Natural killer cell (primary cell): ENCODE measurements at regions not wholly inside any gene's neighbourhood (a gene's known extent, or its start where the extent isn't known, plus 50 kb on each side); places are given as distances from the start of the nearest gene placed in this dataset.

Experiments
- ATAC-seq, 3 donors: fragments of 150-1000 bp in 2 of 3; fragments of 200-7000 bp in 1 of 3; cut with Tn5 transposase; 1 replicate in 1 of 3; 2 replicates in 2 of 3; pipeline ENCODE4 v1.10.0; 2021; ENCODE audit warnings: mild to moderate bottlenecking in 2 of 3, moderate library complexity in 2 of 3
- DNase-seq, 2 donors: peaks; one replicate each; pipeline versions ENCODE4 v3.0.0 to v3.0.0-alpha.2; 2013 to 2021; ENCODE audit warnings: mixed read lengths in 1 of 2
- H3K27ac ChIP-seq: one replicate; pipeline ENCODE4 v1.5.1; 2013; ENCODE audit warnings: mild to moderate bottlenecking, low read length
- H3K27me3 ChIP-seq: one replicate; pipeline ENCODE4 v1.6.1; 2013; ENCODE audit warnings: low read length; ENCODE audit not compliant: control insufficient read depth, insufficient read depth
- H3K36me3 ChIP-seq: one replicate; pipeline ENCODE4 v1.6.1; 2013; ENCODE audit warnings: low read length; ENCODE audit not compliant: control insufficient read depth, insufficient read depth
- H3K4me1 ChIP-seq: one replicate; pipeline ENCODE4 v1.6.1; 2013; ENCODE audit warnings: low read length; ENCODE audit not compliant: control insufficient read depth, insufficient read depth
- H3K4me3 ChIP-seq: one replicate; pipeline ENCODE4 v1.5.1; 2013; ENCODE audit warnings: low read length
- H3K9me3 ChIP-seq: one replicate; pipeline ENCODE4 v1.6.1; 2013; ENCODE audit warnings: low read length; ENCODE audit not compliant: control insufficient read depth, insufficient read depth
- H3K27ac Mint-ChIP-seq, 2 donors: one replicate each; pipeline ENCODE4 v1.8.0; 2022; ENCODE audit warnings: mild to moderate bottlenecking in 2 of 2, mixed read lengths in 2 of 2, moderate library complexity in 1 of 2
- H3K27me3 Mint-ChIP-seq, 2 donors: one replicate each; pipeline ENCODE4 v1.8.0; 2022; ENCODE audit warnings: low read depth in 2 of 2, mixed read lengths in 2 of 2
- H3K36me3 Mint-ChIP-seq: one replicate; pipeline ENCODE4 v1.8.0; 2022; ENCODE audit warnings: mixed read lengths
- H3K4me1 Mint-ChIP-seq, 2 donors: one replicate each; pipeline ENCODE4 v1.8.0; 2022; ENCODE audit warnings: mixed read lengths in 2 of 2
- H3K4me3 Mint-ChIP-seq: one replicate; pipeline ENCODE4 v1.8.0; 2022; ENCODE audit warnings: mild to moderate bottlenecking, moderate library complexity, mixed read lengths
- H3K9me3 Mint-ChIP-seq, 2 donors: one replicate each; pipeline ENCODE4 v1.8.0; 2022; ENCODE audit warnings: mixed read lengths in 2 of 2
- WGBS: methylation state at CpG from one replicate; pipeline ENCODE4 v1.1.7; 2013; ENCODE audit warnings: missing lambda C conversion rate; ENCODE audit not compliant: insufficient coverage; 5-methylcytosine and 5-hydroxymethylcytosine counted together
- intact Hi-C: fragments of 100-400 bp; cut with micrococcal nuclease; formaldehyde crosslinking; loops from one replicate; pipeline ENCODE4 v1.14.2; 2022
- TF ChIP-seq, protein P1 (sequence below): fragments of 200-600 bp; IDR thresholded peaks from one replicate; pipeline ENCODE4 v1.8.0; 2022; ENCODE audit warnings: antibody characterized with exemption

GRCh38 chr6:40894962-40895799, 143.8 kb downstream of the UNC5CL start:
- Histone ChIP-seq H3K36me3 (no peaks in the 10 kb centered on the region), H3K27me3 (no peaks in the 10 kb centered on the region), H3K4me1 (no peaks in the 10 kb centered on the region), H3K4me3 (no peak overlapping the region), H3K9me3 (no peaks in the 10 kb centered on the region), H3K27ac (no peak overlapping the region)
- no peaks in the 10 kb centered on the region for H3K4me1 Mint-ChIP-seq
- peaks cover 0 to 8% of the 10 kb centered on the region in 2 donors for H3K27me3 Mint-ChIP-seq
- TF ChIP-seq, protein P1, sequence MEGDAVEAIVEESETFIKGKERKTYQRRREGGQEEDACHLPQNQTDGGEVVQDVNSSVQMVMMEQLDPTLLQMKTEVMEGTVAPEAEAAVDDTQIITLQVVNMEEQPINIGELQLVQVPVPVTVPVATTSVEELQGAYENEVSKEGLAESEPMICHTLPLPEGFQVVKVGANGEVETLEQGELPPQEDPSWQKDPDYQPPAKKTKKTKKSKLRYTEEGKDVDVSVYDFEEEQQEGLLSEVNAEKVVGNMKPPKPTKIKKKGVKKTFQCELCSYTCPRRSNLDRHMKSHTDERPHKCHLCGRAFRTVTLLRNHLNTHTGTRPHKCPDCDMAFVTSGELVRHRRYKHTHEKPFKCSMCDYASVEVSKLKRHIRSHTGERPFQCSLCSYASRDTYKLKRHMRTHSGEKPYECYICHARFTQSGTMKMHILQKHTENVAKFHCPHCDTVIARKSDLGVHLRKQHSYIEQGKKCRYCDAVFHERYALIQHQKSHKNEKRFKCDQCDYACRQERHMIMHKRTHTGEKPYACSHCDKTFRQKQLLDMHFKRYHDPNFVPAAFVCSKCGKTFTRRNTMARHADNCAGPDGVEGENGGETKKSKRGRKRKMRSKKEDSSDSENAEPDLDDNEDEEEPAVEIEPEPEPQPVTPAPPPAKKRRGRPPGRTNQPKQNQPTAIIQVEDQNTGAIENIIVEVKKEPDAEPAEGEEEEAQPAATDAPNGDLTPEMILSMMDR = no peak
- H3K9me3 Mint-ChIP-seq = no peaks in the 10 kb centered on the region
- H3K27ac Mint-ChIP-seq = no peak overlapping the region
- no peak overlapping the region for H3K4me3 Mint-ChIP-seq
- H3K36me3 Mint-ChIP-seq = no peaks in the 10 kb centered on the region
- DNase-seq (no peak), ATAC-seq (no peak)
- intact Hi-C loops = no loop called here
- WGBS = 63% methylated on average over 14 of the region's 14 CpGs

DNA sequence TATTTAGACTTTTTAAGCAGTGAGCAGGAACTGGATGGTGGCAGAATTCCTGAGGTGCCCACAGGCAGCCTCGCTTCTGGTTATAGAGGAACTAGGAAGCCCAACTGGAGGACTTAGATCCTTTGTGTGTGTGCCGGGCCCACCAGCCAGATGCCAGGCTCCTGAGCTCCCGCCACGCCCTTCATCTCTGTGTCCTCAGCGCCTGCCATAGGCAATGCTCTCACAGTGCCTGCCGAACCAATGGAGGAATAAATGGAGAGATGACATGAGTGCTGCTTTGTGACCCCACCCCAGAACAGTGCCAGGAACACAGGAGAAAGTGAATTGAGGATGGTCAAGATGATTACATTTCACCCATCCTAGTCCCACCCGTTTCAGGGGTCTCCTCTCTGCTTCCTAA, 146.0 kb downstream of the UNC5CL start:
- Histone ChIP-seq H3K4me3 (no peak overlapping the region), H3K27me3 (no peaks in the 10 kb centered on the region), H3K27ac (no peak overlapping the region), H3K36me3 (no peaks in the 10 kb centered on the region), H3K4me1 (no peaks in the 10 kb centered on the region), H3K9me3 (no peaks in the 10 kb centered on the region)
- ATAC-seq (no peak), DNase-seq (no peak)
- 91% methylated on average over 6 of the region's 7 CpGs for WGBS
- TF ChIP-seq, protein P1 = no peak
- intact Hi-C loops = no loop called here
- Mint-ChIP-seq H3K4me3 (no peak overlapping the region), H3K4me1 (no peaks in the 10 kb centered on the region), H3K27me3 (peaks cover 0 to 7% of the 10 kb centered on the region in 2 donors), H3K27ac (no peak overlapping the region), H3K36me3 (no peaks in the 10 kb centered on the region), H3K9me3 (no peaks in the 10 kb centered on the region)

DNA sequence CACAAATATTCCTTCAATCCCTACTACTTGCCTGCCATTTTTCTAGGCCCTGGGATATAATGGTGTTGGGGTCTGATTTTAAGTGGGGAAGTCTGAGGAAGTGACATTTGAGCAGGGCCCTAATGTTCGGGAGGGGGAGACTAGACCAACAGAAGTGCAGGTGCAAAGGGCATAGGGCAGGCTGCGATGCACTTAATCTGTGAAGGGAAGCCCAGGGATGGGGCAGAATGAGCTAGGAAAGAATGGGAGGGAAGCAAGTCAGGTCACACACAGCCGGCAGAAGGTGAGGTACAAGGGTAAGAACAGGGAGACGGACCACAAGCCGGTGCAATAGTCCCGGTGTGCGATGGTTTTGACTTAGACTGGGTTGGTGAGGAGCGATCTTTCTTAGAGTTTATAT, 146.8 kb downstream of the UNC5CL start:
- Histone ChIP-seq H3K9me3 (no peaks in the 10 kb centered on the region), H3K27ac (no peak overlapping the region), H3K36me3 (no peaks in the 10 kb centered on the region), H3K27me3 (no peaks in the 10 kb centered on the region), H3K4me1 (no peaks in the 10 kb centered on the region), H3K4me3 (no peak overlapping the region)
- TF ChIP-seq, protein P1 = no peak
- intact Hi-C loops = no loop called here
- no peak for DNase-seq
- no peak overlapping the region for H3K4me3 Mint-ChIP-seq
- WGBS = 92% methylated on average over 8 of the region's 8 CpGs
- ATAC-seq = no peak
- peaks cover 0 to 7% of the 10 kb centered on the region in 2 donors for H3K27me3 Mint-ChIP-seq
- no peak overlapping the region for H3K27ac Mint-ChIP-seq
- H3K9me3 Mint-ChIP-seq = no peaks in the 10 kb centered on the region
- H3K36me3 Mint-ChIP-seq = no peaks in the 10 kb centered on the region
- H3K4me1 Mint-ChIP-seq = no peaks in the 10 kb centered on the region

DNA sequence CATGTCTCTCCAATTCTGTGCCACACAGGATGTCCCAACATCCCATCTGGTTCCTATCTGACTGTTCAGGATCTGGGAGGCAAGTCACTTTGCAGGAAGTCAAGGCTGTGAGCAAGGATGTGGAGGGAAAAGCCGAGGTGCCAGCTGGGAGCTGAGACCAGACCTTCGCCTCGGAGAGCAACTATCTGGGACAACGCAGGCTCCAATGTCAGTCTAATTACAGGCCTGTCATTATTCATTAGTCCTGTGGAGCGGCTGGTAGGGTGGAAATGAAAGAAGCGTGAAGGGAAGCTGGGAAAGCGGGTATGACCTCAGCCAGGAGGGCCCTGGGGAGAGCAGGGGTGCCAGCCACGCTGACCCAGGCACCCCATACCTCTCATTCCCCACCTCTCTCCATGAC, 147.3 kb downstream of the UNC5CL start:
- ATAC-seq (no peak), DNase-seq (no peak)
- Histone ChIP-seq H3K27ac (no peak overlapping the region), H3K36me3 (no peaks in the 10 kb centered on the region), H3K4me1 (no peaks in the 10 kb centered on the region), H3K27me3 (no peaks in the 10 kb centered on the region), H3K4me3 (no peak overlapping the region), H3K9me3 (no peaks in the 10 kb centered on the region)
- TF ChIP-seq, protein P1 = no peak
- Mint-ChIP-seq H3K9me3 (no peaks in the 10 kb centered on the region), H3K27ac (no peak overlapping the region), H3K4me1 (no peaks in the 10 kb centered on the region), H3K27me3 (peaks cover 0 to 4% of the 10 kb centered on the region in 2 donors), H3K36me3 (no peaks in the 10 kb centered on the region), H3K4me3 (no peak overlapping the region)
- 87% methylated on average over 8 of the region's 8 CpGs for WGBS
- intact Hi-C loops = no loop called here
